BE2C (cell line): ENCODE measurements at regions not wholly inside any gene's neighbourhood (a gene's known extent, or its start where the extent isn't known, plus 50 kb on each side); places are given as distances from the start of the nearest gene placed in this dataset.

Experiments
- DNase-seq: peaks from one replicate; pipeline ENCODE4 v3.0.0-alpha.2; 2020
- H3K27me3 ChIP-seq: fragments of 250-450 bp; sonication (Bioruptor Pico); 2 replicates; pipeline ENCODE4 v1.5.1; 2020; ENCODE audit warnings: mild to moderate bottlenecking
- H3K36me3 ChIP-seq: fragments of 250-450 bp; sonication (Bioruptor Pico); 2 replicates; pipeline ENCODE4 v1.5.1; 2020; ENCODE audit warnings: mild to moderate bottlenecking
- H3K4me1 ChIP-seq: fragments of 250-450 bp; sonication (Bioruptor Pico); 2 replicates; pipeline ENCODE4 v1.5.1; 2020
- H3K4me3 ChIP-seq: 2 replicates; pipeline ENCODE4 v1.5.1; 2011; ENCODE audit warnings: low read depth, low read length
- H3K9me3 ChIP-seq: fragments of 250-450 bp; sonication (Bioruptor Pico); 2 replicates; pipeline ENCODE4 v1.5.1; 2020
- CTCF ChIP-seq: IDR thresholded peaks from 2 replicates; pipeline ENCODE4 v1.5.1; 2012; ENCODE audit warnings: mild to moderate bottlenecking, low read depth, low read length

GRCh38 chr19:31974290-31974689, 371.1 kb upstream of the ZNF507 start:
- DNase-seq: no peak
- H3K4me3 ChIP-seq: no peak overlapping the region
- no peaks in the 10 kb centered on the region for H3K9me3 ChIP-seq
- no peaks in the 10 kb centered on the region for H3K36me3 ChIP-seq
- H3K4me1 ChIP-seq: no peaks in the 10 kb centered on the region
- no peak for TF ChIP-seq CTCF
- H3K27me3 ChIP-seq: no peaks in the 10 kb centered on the region

GRCh38 chr19:31974941-31975340, 370.5 kb upstream of the ZNF507 start:
- no peak for TF ChIP-seq CTCF
- Histone ChIP-seq H3K4me1 (no peaks in the 10 kb centered on the region), H3K4me3 (no peak overlapping the region), H3K9me3 (no peaks in the 10 kb centered on the region), H3K36me3 (no peaks in the 10 kb centered on the region), H3K27me3 (no peaks in the 10 kb centered on the region)
- DNase-seq: no peak

- Histone ChIP-seq H3K9me3 (no peaks in the 10 kb centered on the region), H3K36me3 (no peaks in the 10 kb centered on the region), H3K4me1 (no peaks in the 10 kb centered on the region), H3K4me3 (no peak overlapping the region), H3K27me3 (no peaks in the 10 kb centered on the region)
- DNase-seq: no peak
- TF ChIP-seq CTCF: no peak
Measured at GRCh38 chr19:31975461-31975860, 369.9 kb upstream of the ZNF507 start.

- no peaks in the 10 kb centered on the region for H3K27me3 ChIP-seq
- no peaks in the 10 kb centered on the region for H3K36me3 ChIP-seq
- TF ChIP-seq CTCF: no peak
- DNase-seq: no peak
- no peaks in the 10 kb centered on the region for H3K9me3 ChIP-seq
- H3K4me3 ChIP-seq: no peak overlapping the region
- no peaks in the 10 kb centered on the region for H3K4me1 ChIP-seq
Measured at GRCh38 chr19:31976775-31977536, 368.5 kb upstream of the ZNF507 start.

- no peak for TF ChIP-seq CTCF
- H3K9me3 ChIP-seq: no peaks in the 10 kb centered on the region
Measured at GRCh38 chr19:31979362-31979761, 366.0 kb upstream of the ZNF507 start.

GRCh38 chr19:31979949-31980670, 365.3 kb upstream of the ZNF507 start:
- no peak for DNase-seq
- no peaks in the 10 kb centered on the region for H3K27me3 ChIP-seq
- H3K36me3 ChIP-seq: no peaks in the 10 kb centered on the region
- no peak for TF ChIP-seq CTCF
- no peaks in the 10 kb centered on the region for H3K9me3 ChIP-seq
- no peaks in the 10 kb centered on the region for H3K4me1 ChIP-seq
- H3K4me3 ChIP-seq: no peak overlapping the region

More at GRCh38 chr19:31979362-31979761, 366.0 kb upstream of the ZNF507 start:
- Histone ChIP-seq H3K4me3 (no peak overlapping the region), H3K36me3 (no peaks in the 10 kb centered on the region), H3K4me1 (no peaks in the 10 kb centered on the region), H3K27me3 (no peaks in the 10 kb centered on the region)
- DNase-seq: no peak
